ENCODE measurements at regions not wholly inside any gene's neighbourhood (a gene's known extent, or its start where the extent isn't known, plus 50 kb on each side); places are given as distances from the start of the nearest gene placed in this dataset.

GRCh38 chr4:181608181-181608580 is 635.0 kb upstream of the TENM3 start:
- DNase-seq (ENCODE audit: low read depth), result no peak
- no peak for TF ChIP-seq CTCF (IDR thresholded peaks at IDR 0.05; ENCODE audit: low read length, missing control alignments)
- no peak overlapping the region for H3K4me3 ChIP-seq (replicated peaks; ENCODE audit: low read depth, low read length)

- DNase-seq (ENCODE audit: low read depth), result no peak
- no peak for TF ChIP-seq CTCF (IDR thresholded peaks at IDR 0.05; ENCODE audit: low read length, missing control alignments)
- H3K4me3 ChIP-seq (replicated peaks; ENCODE audit: low read depth, low read length), result no peak overlapping the region
These were observed 632.0 kb upstream of the TENM3 start for GRCh38 chr4:181611033-181611711.

GRCh38 chr4:181611946-181612600 is 631.1 kb upstream of the TENM3 start:
- TF ChIP-seq CTCF (IDR thresholded peaks at IDR 0.05; ENCODE audit: low read length, missing control alignments), result no peak
- no peak for DNase-seq (ENCODE audit: low read depth)
- H3K4me3 ChIP-seq (replicated peaks; ENCODE audit: low read depth, low read length), result no peak overlapping the region

GRCh38 chr4:181613200-181613599 is 630.0 kb upstream of the TENM3 start:
- no peak for TF ChIP-seq CTCF (IDR thresholded peaks at IDR 0.05; ENCODE audit: low read length, missing control alignments)
- no peak for DNase-seq (ENCODE audit: low read depth)
- H3K4me3 ChIP-seq (replicated peaks; ENCODE audit: low read depth, low read length), result no peak overlapping the region

GRCh38 chr4:181618038-181618618 is 625.1 kb upstream of the TENM3 start:
- no peak overlapping the region for H3K4me3 ChIP-seq (replicated peaks; ENCODE audit: low read depth, low read length)
- DNase-seq (ENCODE audit: low read depth), result no peak
- no peak for TF ChIP-seq CTCF (IDR thresholded peaks at IDR 0.05; ENCODE audit: low read length, missing control alignments)

- no peak for DNase-seq (ENCODE audit: low read depth)
- TF ChIP-seq CTCF (IDR thresholded peaks at IDR 0.05; ENCODE audit: low read length, missing control alignments), result no peak
- no peak overlapping the region for H3K4me3 ChIP-seq (replicated peaks; ENCODE audit: low read depth, low read length)
These were observed 624.3 kb upstream of the TENM3 start for GRCh38 chr4:181618896-181619295.
